Fibroblast of lung (primary cell): ENCODE measurements at regions not wholly inside any gene's neighbourhood (a gene's known extent, or its start where the extent isn't known, plus 50 kb on each side); places are given as distances from the start of the nearest gene placed in this dataset.

Experiments
- DNase-seq, 2 donors: peaks; one replicate each; pipeline versions ENCODE4 v3.0.0 to v3.0.0-alpha.2; 2010; ENCODE audit warnings: low read depth in 2 of 2
- H2AFZ ChIP-seq: 2 replicates; pipeline ENCODE4 v1.5.1; 2012; ENCODE audit warnings: low read length, control low read depth, inconsistent platforms
- H3K27ac ChIP-seq: 2 replicates; pipeline ENCODE4 v1.5.1; 2011; ENCODE audit warnings: low read length, control low read depth; ENCODE audit not compliant: insufficient read depth
- H3K27me3 ChIP-seq: 2 replicates; pipeline ENCODE4 v1.5.1; 2011; ENCODE audit warnings: mild to moderate bottlenecking, low read length; ENCODE audit not compliant: control insufficient read depth, insufficient read depth
- H3K36me3 ChIP-seq: 2 replicates; pipeline ENCODE4 v1.5.1; 2011; ENCODE audit warnings: low read length; ENCODE audit not compliant: control insufficient read depth, insufficient read depth
- H3K4me1 ChIP-seq: 2 replicates; pipeline ENCODE4 v1.5.1; 2011; ENCODE audit warnings: low read length; ENCODE audit not compliant: control insufficient read depth, insufficient read depth; ENCODE audit errors: extremely low read depth
- H3K4me2 ChIP-seq: 2 replicates; pipeline ENCODE4 v1.5.1; 2011; ENCODE audit warnings: low read length, control low read depth; ENCODE audit not compliant: insufficient read depth; ENCODE audit errors: extremely low read depth
- H3K4me3 ChIP-seq, 4 experiments: fragments of 200-600 bp in 1 of 4; sonication (generic) in 1 of 4; replicated peaks in 1 of 4; 2 replicates each; pipeline ENCODE4 v1.5.1; 2011 to 2016; ENCODE audit warnings: low read length in 4 of 4, low read depth in 3 of 4, mild to moderate bottlenecking in 3 of 4, control low read depth in 2 of 4, inconsistent platforms in 1 of 4, mixed read lengths in 1 of 4; ENCODE audit not compliant: insufficient read depth in 1 of 4; ENCODE audit errors: control extremely low read depth in 1 of 4
- H3K79me2 ChIP-seq: 2 replicates; pipeline ENCODE4 v1.5.1; 2012; ENCODE audit warnings: mild to moderate bottlenecking, low read length, inconsistent platforms; ENCODE audit not compliant: control insufficient read depth, insufficient read depth
- H3K9ac ChIP-seq: 2 replicates; pipeline ENCODE4 v1.5.1; 2011; ENCODE audit warnings: mild to moderate bottlenecking, low read length, control low read depth; ENCODE audit not compliant: insufficient read depth
- H3K9me3 ChIP-seq: 2 replicates; pipeline ENCODE4 v1.5.1; 2012; ENCODE audit warnings: low read depth, low read length; ENCODE audit not compliant: control insufficient read depth, insufficient read depth
- H4K20me1 ChIP-seq: 2 replicates; pipeline ENCODE4 v1.5.1; 2011; ENCODE audit warnings: low read length; ENCODE audit not compliant: control insufficient read depth, insufficient read depth; ENCODE audit errors: extremely low read depth
- EZH2 ChIP-seq: IDR thresholded peaks from 2 replicates; pipeline ENCODE4 v1.5.1; 2012; ENCODE audit warnings: low read length, control low read depth, mild to moderate bottlenecking; ENCODE audit errors: missing control alignments
- TF ChIP-seq, protein P1 (sequence below), 2 donors: IDR thresholded peaks in 1 of 2; conservative IDR thresholded peaks in 1 of 2; 1 replicate in 1 of 2; 2 replicates in 1 of 2; pipeline ENCODE4 v1.5.1; 2011 to 2012; ENCODE audit warnings: low read length in 2 of 2, control low read depth in 1 of 2, inconsistent platforms in 1 of 2, low read depth in 1 of 2, mild to moderate bottlenecking in 1 of 2

DNA sequence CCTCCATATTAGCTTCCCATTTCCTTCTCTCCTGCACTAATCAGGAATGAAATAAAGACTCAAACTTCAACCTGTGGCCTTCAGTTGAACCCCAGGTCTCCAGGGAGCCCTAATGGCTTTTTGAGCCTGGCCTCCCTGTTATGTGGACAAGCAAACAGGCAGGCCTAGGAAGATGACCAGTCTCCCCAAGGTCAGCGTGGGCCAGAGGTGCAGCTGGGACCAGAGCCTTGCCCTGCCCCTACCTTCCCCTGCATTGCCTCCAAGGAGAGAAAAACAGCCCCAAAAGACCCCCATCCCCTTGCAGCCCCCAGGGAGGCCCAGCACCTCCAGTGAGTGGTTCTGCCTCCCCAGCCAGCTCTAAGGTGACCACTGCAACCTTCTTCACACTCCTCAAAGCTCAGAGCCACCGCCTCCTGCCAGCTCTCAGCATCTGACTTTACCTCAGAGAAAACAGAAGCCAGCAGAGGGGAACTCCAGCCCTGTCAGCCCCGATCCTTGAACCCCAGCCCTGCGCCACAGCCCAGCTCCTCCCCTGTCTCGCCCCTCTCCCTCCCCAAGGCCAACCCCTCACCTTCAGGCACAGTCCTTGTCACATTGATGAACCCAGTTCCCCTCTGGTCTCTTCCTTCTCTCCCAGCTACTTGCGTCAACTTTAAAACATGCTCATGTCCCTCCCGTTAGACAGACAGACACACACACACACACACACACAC lies 59.5 kb upstream of the ID2 start:
- no peaks in the 10 kb centered on the region for H3K36me3 ChIP-seq
- H3K9ac ChIP-seq: no peak overlapping the region
- H3K27ac ChIP-seq: no peak overlapping the region
- TF ChIP-seq, protein P1, sequence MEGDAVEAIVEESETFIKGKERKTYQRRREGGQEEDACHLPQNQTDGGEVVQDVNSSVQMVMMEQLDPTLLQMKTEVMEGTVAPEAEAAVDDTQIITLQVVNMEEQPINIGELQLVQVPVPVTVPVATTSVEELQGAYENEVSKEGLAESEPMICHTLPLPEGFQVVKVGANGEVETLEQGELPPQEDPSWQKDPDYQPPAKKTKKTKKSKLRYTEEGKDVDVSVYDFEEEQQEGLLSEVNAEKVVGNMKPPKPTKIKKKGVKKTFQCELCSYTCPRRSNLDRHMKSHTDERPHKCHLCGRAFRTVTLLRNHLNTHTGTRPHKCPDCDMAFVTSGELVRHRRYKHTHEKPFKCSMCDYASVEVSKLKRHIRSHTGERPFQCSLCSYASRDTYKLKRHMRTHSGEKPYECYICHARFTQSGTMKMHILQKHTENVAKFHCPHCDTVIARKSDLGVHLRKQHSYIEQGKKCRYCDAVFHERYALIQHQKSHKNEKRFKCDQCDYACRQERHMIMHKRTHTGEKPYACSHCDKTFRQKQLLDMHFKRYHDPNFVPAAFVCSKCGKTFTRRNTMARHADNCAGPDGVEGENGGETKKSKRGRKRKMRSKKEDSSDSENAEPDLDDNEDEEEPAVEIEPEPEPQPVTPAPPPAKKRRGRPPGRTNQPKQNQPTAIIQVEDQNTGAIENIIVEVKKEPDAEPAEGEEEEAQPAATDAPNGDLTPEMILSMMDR (conservative IDR thresholded peaks at IDR 0.05 in 1 of 2, IDR thresholded peaks at IDR 0.05 in 1 of 2; ENCODE audit: low read depth in 1 of 2, low read length in 2 of 2): no peak
- no peak for TF ChIP-seq EZH2
- no peaks in the 10 kb centered on the region for H3K4me1 ChIP-seq
- H2AFZ ChIP-seq: no peak overlapping the region
- no peaks in the 10 kb centered on the region for H3K79me2 ChIP-seq
- no peak overlapping the region for H3K4me3 ChIP-seq
- no peak overlapping the region for H3K4me2 ChIP-seq
- H4K20me1 ChIP-seq: no peaks in the 10 kb centered on the region
- DNase-seq: no peak
- H3K27me3 ChIP-seq: no peaks in the 10 kb centered on the region
- no peaks in the 10 kb centered on the region for H3K9me3 ChIP-seq

DNA sequence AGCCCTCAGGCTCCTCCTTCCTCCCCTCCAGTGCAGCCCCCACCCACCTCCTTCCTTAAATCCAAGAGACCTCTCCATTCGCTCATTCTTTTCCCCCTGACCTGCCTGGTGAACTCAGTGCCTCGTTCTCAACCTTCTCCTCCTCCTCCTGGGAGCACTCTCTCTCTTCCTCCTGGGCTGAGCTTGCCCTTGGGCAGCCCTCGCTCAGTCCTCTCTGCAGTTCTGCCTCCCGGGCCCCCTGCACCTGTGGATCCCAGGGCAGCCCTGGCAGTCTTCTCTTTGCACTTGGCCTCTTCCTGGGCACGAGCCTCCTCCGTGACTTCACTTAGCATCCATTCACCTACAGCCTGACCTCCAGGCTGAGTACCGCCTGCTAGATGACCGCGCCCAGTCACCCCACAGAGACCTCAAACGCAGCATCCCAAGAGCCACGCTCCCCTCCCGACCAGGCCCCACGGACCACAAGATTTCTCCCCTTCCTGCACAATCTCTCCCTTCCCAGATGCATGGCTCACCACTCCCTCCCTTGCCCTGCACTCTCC lies 58.9 kb upstream of the ID2 start:
- no peak for DNase-seq
- Histone ChIP-seq H3K4me1 (no peaks in the 10 kb centered on the region), H3K4me3 (no peak overlapping the region), H2AFZ (no peak overlapping the region), H3K79me2 (no peaks in the 10 kb centered on the region), H3K36me3 (no peaks in the 10 kb centered on the region), H4K20me1 (no peaks in the 10 kb centered on the region), H3K4me2 (no peak overlapping the region), H3K9me3 (no peaks in the 10 kb centered on the region), H3K9ac (no peak overlapping the region), H3K27me3 (no peaks in the 10 kb centered on the region), H3K27ac (no peak overlapping the region)
- TF ChIP-seq, protein P1 (conservative IDR thresholded peaks at IDR 0.05 in 1 of 2, IDR thresholded peaks at IDR 0.05 in 1 of 2; ENCODE audit: low read depth in 1 of 2, low read length in 2 of 2): no peak
- TF ChIP-seq EZH2: no peak

- H3K4me2 ChIP-seq: no peak overlapping the region
- no peak overlapping the region for H3K9ac ChIP-seq
- no peak overlapping the region for H2AFZ ChIP-seq
- H3K79me2 ChIP-seq: no peaks in the 10 kb centered on the region
- H4K20me1 ChIP-seq: no peaks in the 10 kb centered on the region
- DNase-seq: no peak
- no peak overlapping the region for H3K27ac ChIP-seq
- H3K27me3 ChIP-seq: no peaks in the 10 kb centered on the region
- no peaks in the 10 kb centered on the region for H3K4me1 ChIP-seq
- TF ChIP-seq, protein P1 (conservative IDR thresholded peaks at IDR 0.05 in 1 of 2, IDR thresholded peaks at IDR 0.05 in 1 of 2; ENCODE audit: low read depth in 1 of 2, low read length in 2 of 2): no peak
- no peak for TF ChIP-seq EZH2
- no peaks in the 10 kb centered on the region for H3K9me3 ChIP-seq
- H3K4me3 ChIP-seq: no peak overlapping the region
- H3K36me3 ChIP-seq: no peaks in the 10 kb centered on the region
Measured at GRCh38 chr2:8623576-8623957, 58.3 kb upstream of the ID2 start.
